Neuronal stem cell (in vitro differentiated cells): ENCODE measurements at regions not wholly inside any gene's neighbourhood (a gene's known extent, or its start where the extent isn't known, plus 50 kb on each side); places are given as distances from the start of the nearest gene placed in this dataset.

Source experiments
- DNase-seq: peaks from one replicate; pipeline ENCODE4 v3.0.0-alpha.2; 2013; ENCODE audit warnings: low spot score
- H2AFZ ChIP-seq: one replicate; pipeline ENCODE4 v1.6.1; 2013; ENCODE audit warnings: mild to moderate bottlenecking, low read length, inconsistent platforms
- H2AK5ac ChIP-seq: 2 replicates; pipeline ENCODE4 v1.6.1; 2013; ENCODE audit warnings: low read depth, mild to moderate bottlenecking, inconsistent platforms, low read length, moderate library complexity, mixed read lengths
- H2BK120ac ChIP-seq: 2 replicates; pipeline ENCODE4 v1.6.1; 2013; ENCODE audit warnings: low read depth, mild to moderate bottlenecking, inconsistent platforms, low read length, moderate library complexity, mixed read lengths
- H2BK12ac ChIP-seq: one replicate; pipeline ENCODE4 v1.6.1; 2013; ENCODE audit warnings: low read length, inconsistent platforms
- H2BK15ac ChIP-seq: 2 replicates; pipeline ENCODE4 v1.6.1; 2013; ENCODE audit warnings: mild to moderate bottlenecking, low read length, inconsistent platforms, mixed read lengths
- H2BK5ac ChIP-seq: one replicate; pipeline ENCODE4 v1.6.1; 2013; ENCODE audit warnings: inconsistent platforms, mild to moderate bottlenecking, low read length, moderate library complexity
- H3K14ac ChIP-seq: one replicate; pipeline ENCODE4 v1.6.1; 2013; ENCODE audit warnings: low read length, inconsistent platforms
- H3K18ac ChIP-seq: 2 replicates; pipeline ENCODE4 v1.6.1; 2013; ENCODE audit warnings: low read length, inconsistent platforms
- H3K23ac ChIP-seq: 2 replicates; pipeline ENCODE4 v1.6.1; 2013; ENCODE audit warnings: low read depth, mild to moderate bottlenecking, mixed read lengths, low read length, inconsistent platforms; ENCODE audit not compliant: poor library complexity
- H3K27ac ChIP-seq: replicated peaks from 3 replicates; pipeline ENCODE4 v1.5.1; 2013; ENCODE audit warnings: low read length, inconsistent platforms
- H3K27me3 ChIP-seq, 3 experiments: 2 replicates each; pipeline ENCODE4 v1.6.1; 2013; ENCODE audit warnings: low read length in 3 of 3, mild to moderate bottlenecking in 2 of 3, inconsistent platforms in 1 of 3, low read depth in 1 of 3, mixed read lengths in 1 of 3, moderate library complexity in 1 of 3; ENCODE audit not compliant: control insufficient read depth in 3 of 3, insufficient read depth in 3 of 3
- H3K36me3 ChIP-seq, 2 donors: replicated peaks in 1 of 2; 2 replicates each; pipeline ENCODE4 v1.6.1; 2013; ENCODE audit warnings: low read length in 2 of 2; ENCODE audit not compliant: control insufficient read depth in 2 of 2, insufficient read depth in 2 of 2
- H3K4ac ChIP-seq: 2 replicates; pipeline ENCODE4 v1.6.1; 2013; ENCODE audit warnings: inconsistent platforms, mild to moderate bottlenecking, low read length, moderate library complexity
- H3K4me1 ChIP-seq, 2 donors: 1 replicate in 1 of 2; 2 replicates in 1 of 2; pipeline ENCODE4 v1.6.1; 2013; ENCODE audit warnings: low read length in 2 of 2, low read depth in 1 of 2; ENCODE audit not compliant: control insufficient read depth in 2 of 2, insufficient read depth in 1 of 2
- H3K4me2 ChIP-seq: one replicate; pipeline ENCODE4 v1.6.1; 2013; ENCODE audit warnings: mild to moderate bottlenecking, low read length, inconsistent platforms; ENCODE audit not compliant: insufficient read depth, poor library complexity, severe bottlenecking
- H3K4me3 ChIP-seq, 2 donors: 2 replicates each; pipeline ENCODE4 v1.5.1; 2013; ENCODE audit warnings: low read length in 2 of 2, mild to moderate bottlenecking in 2 of 2, inconsistent platforms in 1 of 2, moderate library complexity in 1 of 2
- H3K79me1 ChIP-seq: one replicate; pipeline ENCODE4 v1.6.1; 2013; ENCODE audit warnings: low read depth, mild to moderate bottlenecking, inconsistent platforms, low read length, moderate library complexity
- H3K9ac ChIP-seq: one replicate; pipeline ENCODE4 v1.6.1; 2013; ENCODE audit warnings: mild to moderate bottlenecking, low read depth, low read length, inconsistent platforms; ENCODE audit not compliant: poor library complexity
- H3K9me3 ChIP-seq, 2 donors: replicated peaks in 1 of 2; 2 replicates each; pipeline versions ENCODE3 to v1.6.1; 2013; ENCODE audit warnings: low read length in 2 of 2, mild to moderate bottlenecking in 2 of 2, inconsistent platforms in 1 of 2, low read depth in 1 of 2, mixed read lengths in 1 of 2, moderate library complexity in 1 of 2; ENCODE audit not compliant: control insufficient read depth in 2 of 2, insufficient read depth in 1 of 2
- H4K8ac ChIP-seq: one replicate; pipeline ENCODE4 v1.6.1; 2013; ENCODE audit warnings: low read depth, mild to moderate bottlenecking, inconsistent platforms, low read length, moderate library complexity
- H4K91ac ChIP-seq: one replicate; pipeline ENCODE4 v1.6.1; 2013; ENCODE audit warnings: low read length, low read depth, mild to moderate bottlenecking, inconsistent platforms; ENCODE audit not compliant: poor library complexity
- WGBS, 2 donors: extraction: QIAGEN DNeasy Blood & Tissue Kit; methylation state at CpG; one replicate each; pipeline ENCODE4 v1.1.7; 2013; ENCODE audit warnings: missing lambda C conversion rate in 2 of 2, mixed read lengths in 1 of 2; ENCODE audit not compliant: insufficient read length in 2 of 2, insufficient replicate concordance in 1 of 2; ENCODE audit errors: extremely low coverage in 2 of 2; 5-methylcytosine and 5-hydroxymethylcytosine counted together

GRCh38 chr15:96102631-96103030 lies 227.9 kb upstream of the NR2F2 start:
- Histone ChIP-seq H2AFZ (no peak overlapping the region), H3K79me1 (no peaks in the 10 kb centered on the region)
- WGBS, 2 donors: no CpG with 5 or more reads among the region's 6 CpGs

GRCh38 chr15:96106181-96106580 lies 224.3 kb upstream of the NR2F2 start:
- no peak overlapping the region for H2BK12ac ChIP-seq
- no peak for DNase-seq
- H2BK120ac ChIP-seq: no peak overlapping the region
- H3K14ac ChIP-seq: no peak overlapping the region
- no peak overlapping the region for H4K8ac ChIP-seq
- H3K79me1 ChIP-seq: no peaks in the 10 kb centered on the region
- no peak overlapping the region for H3K27ac ChIP-seq
- WGBS, 2 donors: no CpG with 5 or more reads among the region's 1 CpG
- no peak overlapping the region for H2AFZ ChIP-seq
- no peak overlapping the region for H2BK5ac ChIP-seq
- H2BK15ac ChIP-seq: no peak overlapping the region
- no peak overlapping the region for H4K91ac ChIP-seq
- no peak overlapping the region for H3K18ac ChIP-seq
- H3K36me3 ChIP-seq: no peaks in the 10 kb centered on the region
- H2AK5ac ChIP-seq: no peak overlapping the region
- no peaks in the 10 kb centered on the region for H3K9me3 ChIP-seq
- no peak overlapping the region for H3K23ac ChIP-seq
- H3K27me3 ChIP-seq: no peaks in the 10 kb centered on the region
- no peaks in the 10 kb centered on the region for H3K4me1 ChIP-seq
- H3K4me2 ChIP-seq: no peak overlapping the region
- H3K4ac ChIP-seq: no peak overlapping the region
- no peak overlapping the region for H3K4me3 ChIP-seq
- H3K9ac ChIP-seq: no peak overlapping the region

More at GRCh38 chr15:96102631-96103030, 227.9 kb upstream of the NR2F2 start:
- no peaks in the 10 kb centered on the region for H3K36me3 ChIP-seq
- no peak for DNase-seq
- H3K4ac ChIP-seq: no peak overlapping the region
- H3K9me3 ChIP-seq: no peaks in the 10 kb centered on the region
- H3K27ac ChIP-seq: no peak overlapping the region
- H3K18ac ChIP-seq: no peak overlapping the region
- H2BK5ac ChIP-seq: no peak overlapping the region
- H2BK15ac ChIP-seq: no peak overlapping the region
- no peak overlapping the region for H3K23ac ChIP-seq
- no peak overlapping the region for H3K4me3 ChIP-seq
- no peak overlapping the region for H4K91ac ChIP-seq
- no peak overlapping the region for H4K8ac ChIP-seq
- H3K27me3 ChIP-seq: no peaks in the 10 kb centered on the region
- H2BK120ac ChIP-seq: no peak overlapping the region
- no peak overlapping the region for H3K14ac ChIP-seq
- no peak overlapping the region for H3K4me2 ChIP-seq
- H2AK5ac ChIP-seq: no peak overlapping the region
- H3K9ac ChIP-seq: no peak overlapping the region
- no peak overlapping the region for H2BK12ac ChIP-seq
- no peaks in the 10 kb centered on the region for H3K4me1 ChIP-seq

- Histone ChIP-seq H3K4me3 (no peak overlapping the region), H3K9me3 (no peaks in the 10 kb centered on the region)
Observed at GRCh38 chr15:96106628-96107027, 223.9 kb upstream of the NR2F2 start.

GRCh38 chr15:96107916-96108315 lies 222.6 kb upstream of the NR2F2 start:
- Histone ChIP-seq H3K14ac (no peak overlapping the region), H3K4me2 (no peak overlapping the region), H3K79me1 (no peaks in the 10 kb centered on the region), H2AFZ (no peak overlapping the region), H3K27me3 (no peaks in the 10 kb centered on the region), H4K8ac (no peak overlapping the region), H3K9me3 (no peaks in the 10 kb centered on the region), H3K4ac (no peak overlapping the region), H3K18ac (no peak overlapping the region), H3K36me3 (no peaks in the 10 kb centered on the region), H3K23ac (no peak overlapping the region), H2BK5ac (no peak overlapping the region), H3K9ac (no peak overlapping the region), H3K4me1 (no peaks in the 10 kb centered on the region), H3K4me3 (no peak overlapping the region), H3K27ac (no peak overlapping the region), H4K91ac (no peak overlapping the region), H2BK12ac (no peak overlapping the region), H2AK5ac (no peak overlapping the region), H2BK120ac (no peak overlapping the region), H2BK15ac (no peak overlapping the region)
- WGBS, 2 donors: no CpG with 5 or more reads among the region's 2 CpGs
- no peak for DNase-seq

More at GRCh38 chr15:96106628-96107027, 223.9 kb upstream of the NR2F2 start:
- Histone ChIP-seq H2BK15ac (no peak overlapping the region), H2AK5ac (no peak overlapping the region), H3K4me2 (no peak overlapping the region), H2BK120ac (no peak overlapping the region), H2AFZ (no peak overlapping the region), H3K79me1 (no peaks in the 10 kb centered on the region), H3K27me3 (no peaks in the 10 kb centered on the region), H2BK12ac (no peak overlapping the region), H2BK5ac (no peak overlapping the region), H4K8ac (no peak overlapping the region), H3K4ac (no peak overlapping the region), H3K23ac (no peak overlapping the region), H3K36me3 (no peaks in the 10 kb centered on the region), H3K4me1 (no peaks in the 10 kb centered on the region), H3K27ac (no peak overlapping the region), H3K14ac (no peak overlapping the region), H4K91ac (no peak overlapping the region), H3K9ac (no peak overlapping the region), H3K18ac (no peak overlapping the region)
- no CpG with 5 or more reads among the region's 5 CpGs for WGBS, 2 donors
- DNase-seq: no peak
